Erythroblast (primary cell): ENCODE measurements at regions not wholly inside any gene's neighbourhood (a gene's known extent, or its start where the extent isn't known, plus 50 kb on each side); places are given as distances from the start of the nearest gene placed in this dataset.

ENCODE experiments used
- DNase-seq, 2 experiments: peaks; one replicate each; lab custom pipeline; 2025; lab: John Stamatoyannopoulos, UW
- GATA1 ChIP-seq: IDR thresholded peaks from 2 replicates; pipeline ENCODE4 v1.6.1; 2011; ENCODE audit warnings: low read depth, mild to moderate bottlenecking, control low read depth, low read length, moderate library complexity
- POLR2A ChIP-seq: IDR thresholded peaks from 2 replicates; pipeline ENCODE4 v1.6.1; 2011; ENCODE audit warnings: mild to moderate bottlenecking, low read length

DNA sequence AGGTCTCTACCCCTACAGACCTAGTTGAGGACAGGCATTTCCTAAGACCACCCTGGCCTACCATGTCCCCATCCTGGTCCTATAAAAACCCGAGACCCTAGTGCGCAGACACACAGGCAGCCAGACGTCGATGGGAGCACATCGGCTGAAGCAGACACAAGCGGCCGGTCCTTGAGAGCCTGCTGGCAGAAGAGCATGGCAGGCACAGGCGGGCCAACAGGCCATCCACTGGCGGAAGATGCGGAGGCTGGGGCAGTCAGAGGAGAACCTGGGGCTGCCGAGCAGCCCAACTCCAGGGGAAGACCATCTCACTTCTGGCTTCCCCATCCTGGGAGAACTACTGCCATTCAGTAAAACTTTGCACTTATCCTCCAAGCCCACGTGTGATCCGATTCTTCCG is 396.8 kb downstream of the AEBP2 start:
- no peak for DNase-seq
- TF ChIP-seq GATA1 (no peak), POLR2A (no peak)

DNA sequence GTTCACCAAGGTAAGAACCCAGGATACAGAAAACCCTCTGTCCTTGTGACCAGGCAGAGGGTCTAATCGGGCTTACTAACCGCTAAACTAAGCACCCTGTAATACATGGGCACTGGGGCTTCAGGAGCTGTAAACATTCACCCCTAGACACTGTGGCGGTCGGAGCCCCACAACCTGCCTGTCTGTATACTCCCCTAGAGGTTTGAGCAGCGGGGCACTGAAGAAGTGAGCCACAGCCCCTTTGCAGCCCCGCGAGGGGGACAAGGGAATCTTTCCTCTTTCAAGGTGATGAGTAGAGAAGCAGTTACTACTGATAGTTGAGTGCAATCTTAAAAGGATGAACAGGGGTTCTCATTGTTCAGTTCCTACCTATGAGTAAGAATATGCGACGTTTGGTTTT is 397.2 kb downstream of the AEBP2 start:
- DNase-seq: no peak
- TF ChIP-seq POLR2A: no peak
- TF ChIP-seq GATA1: no peak

DNA sequence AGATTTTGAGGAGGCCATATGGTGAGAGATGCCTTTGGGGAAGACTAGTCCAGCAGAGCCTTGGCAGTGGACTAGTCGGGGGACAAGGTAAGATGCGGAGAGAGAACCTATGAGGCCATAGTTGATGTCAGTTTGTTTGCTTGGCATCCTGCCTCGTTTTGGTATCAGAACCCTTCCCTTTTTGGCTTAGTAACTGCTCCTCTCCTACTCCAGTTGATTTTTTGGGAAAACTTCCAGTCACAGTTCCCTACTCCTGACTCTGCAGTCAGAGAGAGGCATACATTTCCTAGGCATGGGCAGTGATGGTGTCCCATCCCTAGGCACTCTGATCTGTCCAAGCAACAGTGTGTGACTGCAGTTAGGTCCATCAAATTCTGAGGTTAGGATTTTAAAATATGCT is 398.3 kb downstream of the AEBP2 start:
- DNase-seq: no peak
- TF ChIP-seq POLR2A (no peak), GATA1 (no peak)

DNA sequence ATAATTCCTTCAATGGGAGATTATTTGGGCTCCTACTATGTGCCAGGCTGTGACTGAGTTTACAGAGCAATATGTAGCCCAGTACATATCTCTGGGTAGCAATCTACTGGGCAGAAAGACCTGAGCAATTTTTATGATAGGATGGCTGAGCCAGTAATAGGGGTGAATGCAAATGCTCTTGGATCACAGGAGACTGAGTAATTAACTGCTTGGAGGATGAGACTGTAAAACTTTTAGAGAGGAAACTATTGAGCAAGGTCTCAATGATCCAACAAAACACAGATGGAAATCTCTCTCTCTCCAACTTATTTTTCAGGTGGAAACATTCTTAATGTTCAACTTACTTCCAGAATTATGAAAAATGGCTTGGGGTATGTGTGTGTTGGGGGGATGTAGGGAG is 402.2 kb downstream of the AEBP2 start:
- no peak for DNase-seq
- TF ChIP-seq POLR2A (no peak), GATA1 (no peak)

DNA sequence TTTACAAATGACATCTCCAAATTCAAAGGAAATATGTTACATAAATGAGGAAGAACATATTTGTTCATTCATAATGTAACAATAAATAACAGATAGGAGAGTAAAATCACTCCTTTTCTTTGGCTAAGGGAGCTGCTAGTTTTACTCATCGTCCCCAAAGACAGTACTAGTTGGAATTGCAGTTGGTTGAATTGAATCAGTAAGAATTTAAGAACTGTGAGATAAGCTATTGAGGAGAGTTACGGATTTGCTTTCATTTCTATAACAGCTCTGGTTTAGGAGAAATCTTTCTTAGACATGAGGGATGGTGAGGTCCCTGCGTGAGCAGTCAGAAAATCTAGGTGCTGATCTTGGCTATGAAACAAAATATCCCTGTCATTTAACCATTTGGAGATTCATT is 402.8 kb downstream of the AEBP2 start:
- DNase-seq: no peak
- TF ChIP-seq POLR2A (no peak), GATA1 (no peak)

DNA sequence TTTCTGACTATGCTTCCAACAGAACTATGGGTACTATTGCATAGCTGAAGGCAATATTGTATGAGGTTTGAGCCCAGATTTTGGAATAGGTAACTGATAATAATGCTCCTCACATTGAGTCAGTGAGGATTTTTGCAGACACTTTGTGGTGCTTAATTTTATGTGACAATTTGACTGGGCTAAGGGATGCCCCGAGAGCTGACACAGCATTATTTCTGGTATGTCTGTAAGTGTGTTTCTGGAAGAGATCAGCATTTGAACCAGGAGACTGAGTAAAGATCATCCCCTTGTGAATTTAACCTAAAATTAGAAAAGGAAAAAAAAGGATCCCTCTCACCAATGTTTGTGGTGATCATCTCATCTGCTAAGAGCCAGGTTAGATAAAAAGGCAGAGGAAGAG is 404.9 kb downstream of the AEBP2 start:
- DNase-seq: no peak
- TF ChIP-seq GATA1 (no peak), POLR2A (no peak)

DNA sequence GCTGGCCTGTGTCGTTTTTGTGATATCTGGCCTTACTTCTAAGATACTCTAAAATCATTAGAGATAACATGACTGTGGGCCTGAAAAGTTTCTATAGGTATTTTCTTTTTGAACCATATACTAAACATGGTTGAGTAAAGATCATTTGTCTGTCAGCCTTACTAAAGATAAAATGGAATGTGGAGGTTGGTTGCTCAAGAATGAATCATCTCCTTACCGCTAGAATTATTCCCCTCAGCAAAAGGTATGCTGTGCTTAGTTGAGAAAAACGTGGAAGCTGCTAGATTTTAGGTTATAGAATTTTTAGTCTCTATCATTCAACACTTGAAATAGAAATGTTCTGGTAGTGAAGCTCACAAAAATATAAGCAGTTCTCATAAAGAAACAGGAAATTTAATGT is 407.3 kb downstream of the AEBP2 start:
- TF ChIP-seq POLR2A (no peak), GATA1 (no peak)
- no peak for DNase-seq

DNA sequence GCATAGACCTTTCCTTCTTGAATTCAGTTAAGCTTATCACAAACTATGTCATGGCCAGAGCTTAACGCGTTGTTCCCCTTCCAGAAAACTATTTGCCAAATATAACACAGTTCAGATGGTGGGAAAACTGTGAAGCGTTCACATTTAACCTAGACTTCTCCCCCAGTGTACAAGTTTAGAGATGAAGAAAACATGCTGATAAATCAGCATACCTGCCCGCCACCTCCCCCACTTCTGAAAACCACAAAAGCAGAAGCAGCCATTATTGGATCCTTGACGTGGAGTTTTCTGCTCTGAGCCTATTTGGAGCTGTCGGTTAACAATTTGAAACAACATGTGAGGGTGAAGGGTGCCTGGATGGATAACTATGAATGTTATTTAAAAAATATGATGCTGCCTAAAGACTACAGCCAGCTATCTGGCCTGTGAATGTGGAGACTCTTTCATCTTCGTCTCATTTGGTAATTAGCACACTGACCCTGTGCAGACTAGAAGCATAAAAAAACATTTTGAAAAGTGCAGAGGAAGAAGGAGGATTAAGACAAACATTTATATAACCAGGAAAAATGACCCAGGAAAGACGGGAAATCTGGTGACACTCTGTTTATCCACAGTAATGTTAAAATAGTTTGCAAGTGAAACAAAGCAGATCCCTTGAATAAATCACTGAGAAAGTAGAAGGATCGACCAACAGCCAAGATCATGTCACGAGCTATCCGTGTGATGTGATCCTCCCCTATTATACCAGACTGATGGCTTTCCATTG is 408.2 kb downstream of the AEBP2 start:
- no peak for TF ChIP-seq POLR2A
- no peak for TF ChIP-seq GATA1
- no peak for DNase-seq

DNA sequence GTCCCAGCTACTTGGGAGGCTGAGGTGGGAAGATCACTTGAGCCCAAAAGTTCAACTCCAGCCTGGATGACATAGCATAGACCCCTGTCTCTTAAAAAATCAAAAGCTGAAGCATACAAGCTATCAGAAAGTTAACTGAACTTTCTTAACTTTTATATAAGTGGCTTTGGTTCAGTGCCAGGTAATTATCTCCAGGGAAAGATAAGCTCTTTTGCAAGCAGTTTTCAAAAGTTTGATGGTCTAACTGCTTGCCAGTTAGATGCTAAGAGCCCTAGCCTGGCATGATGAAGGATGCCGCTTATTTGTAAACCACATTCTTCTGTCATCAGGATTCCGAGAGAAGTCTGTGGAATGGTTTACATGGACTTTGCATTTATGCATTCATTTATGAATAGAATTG is 409.1 kb downstream of the AEBP2 start:
- no peak for TF ChIP-seq POLR2A
- no peak for TF ChIP-seq GATA1
- no peak for DNase-seq

DNA sequence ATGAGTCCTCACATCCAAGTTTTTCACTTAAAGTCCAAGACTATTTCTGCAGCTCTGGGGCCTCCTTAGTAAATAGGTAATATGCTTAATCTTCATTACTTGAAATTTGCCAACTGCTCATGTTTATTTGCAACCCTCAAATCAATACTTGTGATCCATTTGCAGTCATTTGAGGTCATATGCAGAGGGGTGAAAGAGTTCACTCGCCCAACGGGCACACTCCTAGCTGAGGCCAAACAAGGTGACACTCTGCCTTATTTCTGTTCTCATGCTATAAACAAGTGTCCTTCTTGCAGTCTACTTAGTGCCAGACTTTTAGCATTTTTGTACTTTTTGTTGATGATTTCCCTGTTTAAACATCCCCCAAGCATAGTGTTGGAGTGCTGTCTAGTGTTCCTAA is 409.9 kb downstream of the AEBP2 start:
- TF ChIP-seq POLR2A: no peak
- no peak for TF ChIP-seq GATA1
- no peak for DNase-seq

DNA sequence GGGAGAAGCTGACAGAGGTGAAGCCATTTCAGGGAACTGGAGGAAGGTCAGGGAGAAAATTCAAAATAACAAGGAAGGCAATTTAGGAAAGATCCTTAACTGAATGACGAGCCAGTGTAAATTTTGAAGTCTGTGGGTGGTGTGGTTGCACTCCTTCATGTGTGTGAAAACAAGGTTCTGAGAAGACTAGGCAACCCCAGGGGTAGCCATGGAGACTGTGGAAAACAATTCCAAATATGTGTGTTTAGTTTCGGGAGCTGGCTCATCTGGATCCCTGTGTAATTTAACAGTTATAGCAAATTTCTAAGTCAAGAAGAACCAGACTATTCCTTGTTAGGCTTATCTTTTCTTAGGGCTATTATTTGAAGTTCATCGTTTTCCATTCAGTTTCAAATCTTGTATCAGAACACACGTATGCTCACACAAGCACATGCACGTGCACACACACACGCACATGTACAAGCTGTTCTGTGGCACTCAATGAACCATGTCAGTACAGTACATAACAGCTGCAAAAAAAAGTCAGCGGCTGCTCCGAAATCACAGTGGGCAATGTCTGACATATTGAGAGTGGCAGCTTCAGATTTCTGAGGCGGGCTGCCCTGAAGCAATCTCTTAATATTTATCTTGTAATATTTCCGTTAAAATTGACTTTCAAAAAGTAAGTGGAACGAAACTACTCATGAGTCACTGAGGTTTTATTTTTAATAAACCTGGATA is 411.2 kb downstream of the AEBP2 start:
- TF ChIP-seq GATA1 (no peak), POLR2A (no peak)

DNA sequence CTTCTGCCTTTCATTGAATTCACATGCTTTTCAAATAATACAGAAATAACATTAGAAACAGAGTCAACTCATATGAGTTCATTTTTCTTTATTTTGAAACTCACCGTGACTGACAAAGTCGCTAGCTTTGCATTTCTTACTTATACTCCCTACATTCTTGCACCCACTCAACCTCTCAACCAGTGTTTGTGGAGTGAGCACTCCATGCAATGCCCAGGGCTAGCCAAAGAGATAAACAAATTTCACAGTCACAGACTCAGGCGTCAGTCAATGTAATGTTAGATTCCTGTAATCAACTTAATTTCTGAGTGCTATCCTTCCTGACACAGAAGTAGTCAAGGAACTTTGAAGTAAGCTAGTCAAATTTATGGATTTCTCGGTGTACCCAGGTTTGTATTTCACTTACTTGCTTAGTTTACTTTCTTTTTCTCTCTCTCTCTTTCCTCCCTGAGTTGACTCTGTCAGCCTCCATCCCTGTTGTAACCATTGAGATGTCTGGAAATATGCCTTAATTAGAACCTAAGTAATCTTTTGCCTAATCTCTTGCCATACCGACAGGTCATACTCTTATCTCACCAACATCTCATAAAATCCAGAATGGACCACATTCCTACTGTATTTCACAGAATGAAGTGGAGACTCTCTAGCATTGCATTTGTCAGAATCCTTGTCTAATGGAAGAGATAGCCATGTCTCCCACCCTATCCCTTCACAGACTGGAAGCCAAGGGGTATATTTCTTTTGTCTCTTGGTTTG is 413.0 kb downstream of the AEBP2 start:
- TF ChIP-seq GATA1 (no peak), POLR2A (no peak)
- no peak for DNase-seq

More for the DNA sequence above, 411.2 kb downstream of the AEBP2 start:
- DNase-seq: no peak

DNA sequence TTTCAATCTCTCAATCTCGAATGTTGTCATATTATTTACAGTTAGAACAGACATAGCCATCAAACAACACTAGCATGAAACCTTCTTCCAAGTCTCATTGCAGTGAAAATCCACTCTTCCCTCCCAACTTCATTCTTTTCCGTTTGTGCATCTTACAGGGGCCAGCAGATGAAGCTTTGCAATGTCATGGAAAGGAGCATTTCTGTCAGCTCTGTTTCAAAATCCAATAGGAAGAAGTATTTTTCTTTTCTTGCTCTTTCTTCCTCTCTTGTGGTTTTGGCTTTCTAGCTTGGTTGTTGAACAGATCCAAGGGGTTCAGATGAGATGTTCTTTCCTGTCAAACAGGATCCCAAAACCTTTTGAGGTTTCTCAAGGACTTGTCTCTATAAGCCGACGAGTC is 416.6 kb downstream of the AEBP2 start:
- TF ChIP-seq GATA1 (no peak), POLR2A (no peak)
- no peak for DNase-seq

DNA sequence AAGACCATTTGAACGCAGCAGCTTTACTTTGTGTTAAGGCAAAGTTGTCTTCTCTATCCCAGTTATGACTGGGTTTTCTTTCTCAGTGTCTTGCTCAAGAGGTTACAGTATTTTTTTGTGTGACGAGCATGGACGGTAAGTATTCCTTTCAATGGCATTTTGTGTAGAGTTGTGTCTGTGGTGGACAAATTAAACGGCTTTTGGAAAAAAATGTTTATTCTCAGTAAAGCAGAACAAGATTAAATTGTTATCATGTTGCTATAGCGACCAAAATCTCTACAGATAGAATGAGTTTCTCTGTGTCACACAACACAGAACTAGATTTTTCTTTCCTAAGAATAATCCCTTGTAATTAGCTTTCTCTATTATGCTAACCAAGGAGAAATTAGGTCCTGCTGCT is 417.1 kb downstream of the AEBP2 start:
- no peak for DNase-seq
- no peak for TF ChIP-seq POLR2A
- no peak for TF ChIP-seq GATA1
